B cell (primary cell): ENCODE measurements at regions not wholly inside any gene's neighbourhood (a gene's known extent, or its start where the extent isn't known, plus 50 kb on each side); places are given as distances from the start of the nearest gene placed in this dataset.

Source experiments
- ATAC-seq: fragments of 200-7000 bp; cut with Tn5 transposase; one replicate; pipeline ENCODE4 v1.10.0; 2021; ENCODE audit warnings: low read depth, mild to moderate bottlenecking, moderate number of reproducible peaks, moderate library complexity
- CTCF ChIA-PET: fragments of 350-600 bp; sonication (Branson Sonifier 250); formaldehyde crosslinking; loops from one replicate; lab custom pipeline; 2021; ENCODE audit warnings: antibody characterized with exemption, inconsistent platforms; lab: Charles Lee
- POLR2A ChIA-PET: fragments of 350-600 bp; sonication (Branson Sonifier 250); formaldehyde crosslinking; loops from one replicate; lab custom pipeline; 2021; ENCODE audit warnings: antibody characterized with exemption; lab: Charles Lee
- DNase-seq: peaks from one replicate; pipeline ENCODE4 v3.0.0; 2013
- H2AFZ ChIP-seq: 2 replicates; pipeline ENCODE4 v1.6.1; 2012; ENCODE audit warnings: mild to moderate bottlenecking, low read depth, low read length; ENCODE audit not compliant: insufficient read depth, poor library complexity, severe bottlenecking
- H3K27ac ChIP-seq, 2 donors: 1 replicate in 1 of 2; 2 replicates in 1 of 2; pipeline ENCODE4 v1.5.1; 2012 to 2013; ENCODE audit warnings: low read length in 2 of 2, mild to moderate bottlenecking in 2 of 2, moderate library complexity in 1 of 2
- H3K27me3 ChIP-seq, 4 experiments: fragments of 200-600 bp in 1 of 4; sonication (generic) in 1 of 4; replicated peaks in 1 of 4; 1 replicate in 2 of 4; 2 replicates in 2 of 4; pipeline versions ENCODE4 v1.6.1 to v1.7.0; 2013 to 2016; ENCODE audit warnings: low read length in 3 of 4, mild to moderate bottlenecking in 2 of 4, mixed read lengths in 1 of 4, moderate library complexity in 1 of 4; ENCODE audit not compliant: insufficient read depth in 4 of 4, control insufficient read depth in 3 of 4; ENCODE audit errors: control extremely low read depth in 1 of 4
- H3K36me3 ChIP-seq, 2 experiments: replicated peaks in 1 of 2; 1 replicate in 1 of 2; 2 replicates in 1 of 2; pipeline versions ENCODE4 v1.6.1 to v1.7.1; 2013; ENCODE audit warnings: low read length in 1 of 2; ENCODE audit not compliant: insufficient read depth in 2 of 2, control insufficient read depth in 1 of 2; ENCODE audit errors: control extremely low read depth in 1 of 2, extremely low read depth in 1 of 2
- H3K4me1 ChIP-seq, 2 donors: fragments of 200-600 bp in 1 of 2; sonication (generic) in 1 of 2; 1 replicate in 1 of 2; 2 replicates in 1 of 2; pipeline versions ENCODE4 v1.5.1 to v1.6.1; 2013 to 2017; ENCODE audit warnings: low read length in 2 of 2; ENCODE audit not compliant: control insufficient read depth in 2 of 2, insufficient read depth in 2 of 2
- H3K4me2 ChIP-seq: replicated peaks from 2 replicates; pipeline ENCODE3; 2012; ENCODE audit warnings: mild to moderate bottlenecking, low read depth, low read length; ENCODE audit not compliant: poor library complexity, severe bottlenecking
- H3K4me3 ChIP-seq, 5 experiments: fragments of 200-600 bp in 1 of 5; sonication (generic) in 1 of 5; 1 replicate in 3 of 5; 2 replicates in 2 of 5; pipeline versions ENCODE4 v1.5.1 to v1.7.0; 2011 to 2016; ENCODE audit warnings: low read length in 4 of 5, mild to moderate bottlenecking in 4 of 5, low read depth in 2 of 5, control low read depth in 1 of 5, moderate library complexity in 1 of 5; ENCODE audit not compliant: insufficient read depth in 1 of 5; ENCODE audit errors: control extremely low read depth in 1 of 5, extremely low read depth in 1 of 5
- H3K79me2 ChIP-seq: fragments of 200-600 bp; sonication (generic); one replicate; pipeline ENCODE4 v1.6.0; 2016; ENCODE audit warnings: low read length; ENCODE audit not compliant: control insufficient read depth, insufficient read depth
- H3K9ac ChIP-seq: fragments of 200-600 bp; sonication (generic); 2 replicates; pipeline ENCODE4 v1.6.1; 2017; ENCODE audit warnings: mild to moderate bottlenecking, low read length, moderate library complexity
- H3K9me3 ChIP-seq, 3 donors: one replicate each; pipeline versions ENCODE4 v1.6.1 to v1.7.1; 2013; ENCODE audit warnings: low read length in 2 of 3; ENCODE audit not compliant: control insufficient read depth in 2 of 3, insufficient read depth in 1 of 3; ENCODE audit errors: control extremely low read depth in 1 of 3
- H4K20me1 ChIP-seq: 2 replicates; pipeline ENCODE4 v1.6.0; 2012; ENCODE audit warnings: mild to moderate bottlenecking, low read length; ENCODE audit not compliant: insufficient read depth, control insufficient read depth, poor library complexity, severe bottlenecking
- H3K27ac Mint-ChIP-seq: one replicate; pipeline ENCODE4 v1.8.0; 2021; ENCODE audit warnings: mixed read lengths
- H3K27me3 Mint-ChIP-seq: one replicate; pipeline ENCODE4 v1.8.0; 2021; ENCODE audit warnings: mixed read lengths
- H3K4me1 Mint-ChIP-seq: one replicate; pipeline ENCODE4 v1.8.0; 2021; ENCODE audit warnings: mixed read lengths
- H3K4me3 Mint-ChIP-seq: one replicate; pipeline ENCODE4 v1.8.0; 2021; ENCODE audit warnings: mixed read lengths
- H3K9me3 Mint-ChIP-seq: one replicate; pipeline ENCODE4 v1.8.0; 2022; ENCODE audit warnings: mixed read lengths; ENCODE audit not compliant: insufficient read depth
- CTCF ChIP-seq: fragments of 200-600 bp; IDR thresholded peaks from one replicate; pipeline ENCODE4 v1.8.0; 2022; ENCODE audit warnings: antibody characterized with exemption, mild to moderate bottlenecking
- EZH2 ChIP-seq: IDR thresholded peaks from 2 replicates; pipeline ENCODE4 v1.6.1; 2012; ENCODE audit warnings: borderline replicate concordance, low read depth, mild to moderate bottlenecking, moderate library complexity, low read length; ENCODE audit not compliant: insufficient read depth, poor library complexity, severe bottlenecking
- WGBS: methylation state at CpG from one replicate; pipeline ENCODE4 v1.1.5; 2013; ENCODE audit warnings: missing lambda C conversion rate; ENCODE audit not compliant: insufficient coverage; 5-methylcytosine and 5-hydroxymethylcytosine counted together
- intact Hi-C: fragments of 100-400 bp; cut with micrococcal nuclease; formaldehyde crosslinking; loops from one replicate; pipeline ENCODE4 v1.10.0; 2022

- H3K4me1 ChIP-seq, result no peaks in the 10 kb centered on the region
- TF ChIP-seq CTCF (no peak), EZH2 (no peak)
- Mint-ChIP-seq H3K4me3 (no peak overlapping the region), H3K27ac (no peak overlapping the region), H3K4me1 (no peaks in the 10 kb centered on the region), H3K27me3 (no peaks in the 10 kb centered on the region), H3K9me3 (peaks cover 6% of the 10 kb centered on the region)
- H3K4me3 ChIP-seq, result no peak overlapping the region
- POLR2A ChIA-PET, result no interaction called here
- CTCF ChIA-PET, result no interaction called here
- intact Hi-C loops, result no loop called here
- H4K20me1 ChIP-seq, result no peaks in the 10 kb centered on the region
- no peak overlapping the region for H3K9ac ChIP-seq
- H3K9me3 ChIP-seq, result peaks cover 0 to 3% (median 0%) of the 10 kb centered on the region in 3 donors
- H2AFZ ChIP-seq, result no peak overlapping the region
- WGBS, result no CpG with 5 or more reads among the region's 1 CpG
- no peak for DNase-seq
- no peak overlapping the region for H3K27ac ChIP-seq
- no peak overlapping the region for H3K4me2 ChIP-seq
- ATAC-seq, result no peak
- H3K27me3 ChIP-seq, result no peaks in the 10 kb centered on the region
- no peaks in the 10 kb centered on the region for H3K36me3 ChIP-seq
- H3K79me2 ChIP-seq, result no peaks in the 10 kb centered on the region
Measured at GRCh38 chr3:162376761-162377160, 880.2 kb downstream of the OTOL1 start.

- TF ChIP-seq CTCF (no peak), EZH2 (no peak)
- no peak overlapping the region for H3K27ac Mint-ChIP-seq
- peaks cover 0 to 3% (median 0%) of the 10 kb centered on the region in 3 donors for H3K9me3 ChIP-seq
- H2AFZ ChIP-seq, result no peak overlapping the region
- no peak overlapping the region for H3K4me2 ChIP-seq
- no peaks in the 10 kb centered on the region for H3K4me1 ChIP-seq
- H3K4me1 Mint-ChIP-seq, result no peaks in the 10 kb centered on the region
- no peak overlapping the region for H3K9ac ChIP-seq
- no CpG with 5 or more reads among the region's 5 CpGs for WGBS
- H3K9me3 Mint-ChIP-seq, result peaks cover 6% of the 10 kb centered on the region
- H4K20me1 ChIP-seq, result no peaks in the 10 kb centered on the region
- DNase-seq (no peak), ATAC-seq (no peak)
- CTCF ChIA-PET, result interaction anchor here (0.7 kb wide), 1 partner anchor 21 kb away, joined by 3 read pairs; no protein-coding TSS in a partner anchor
- no peaks in the 10 kb centered on the region for H3K36me3 ChIP-seq
- H3K79me2 ChIP-seq, result no peaks in the 10 kb centered on the region
- no peaks in the 10 kb centered on the region for H3K27me3 Mint-ChIP-seq
- no peak overlapping the region for H3K27ac ChIP-seq
- H3K27me3 ChIP-seq, result no peaks in the 10 kb centered on the region
- H3K4me3 Mint-ChIP-seq, result no peak overlapping the region
- no peak overlapping the region for H3K4me3 ChIP-seq
- POLR2A ChIA-PET, result no interaction called here
- intact Hi-C loops, result no loop called here
Measured at GRCh38 chr3:162377608-162378007, 881.0 kb downstream of the OTOL1 start.
